Suprapubic skin (tissue), 4 donors: ENCODE measurements at regions not wholly inside any gene's neighbourhood (a gene's known extent, or its start where the extent isn't known, plus 50 kb on each side); places are given as distances from the start of the nearest gene placed in this dataset.

ENCODE experiments used
- DNase-seq, 2 donors: peaks; one replicate each; pipeline ENCODE4 v3.0.0-alpha.2; 2019; ENCODE audit warnings: low spot score in 2 of 2
- H3K27ac ChIP-seq: fragments of 200-600 bp; sonication (generic); one replicate; pipeline ENCODE4 v1.5.1; 2019
- H3K27me3 ChIP-seq: fragments of 200-600 bp; sonication (generic); one replicate; pipeline ENCODE4 v1.5.1; 2019
- H3K36me3 ChIP-seq: fragments of 200-600 bp; sonication (generic); one replicate; pipeline ENCODE4 v1.5.1; 2019
- H3K4me1 ChIP-seq: fragments of 200-600 bp; sonication (generic); one replicate; pipeline ENCODE4 v1.5.1; 2019
- H3K4me3 ChIP-seq: fragments of 200-600 bp; sonication (generic); one replicate; pipeline ENCODE4 v1.5.1; 2019; ENCODE audit warnings: mild to moderate bottlenecking
- H3K9me3 ChIP-seq: fragments of 200-600 bp; sonication (generic); one replicate; pipeline ENCODE4 v1.5.1; 2019
- CTCF ChIP-seq, 2 donors: fragments of 200-600 bp in 1 of 2; fragments of 450-650 bp in 1 of 2; sonication (generic) in 1 of 2; IDR thresholded peaks; one replicate each; pipeline ENCODE4 v1.5.1; 2016 to 2019; ENCODE audit warnings: antibody characterized with exemption in 2 of 2, mild to moderate bottlenecking in 1 of 2, moderate library complexity in 1 of 2
- EP300 ChIP-seq: sonication (generic); formaldehyde crosslinking; IDR thresholded peaks from one replicate; pipeline ENCODE4 v1.6.1; 2017; ENCODE audit warnings: antibody characterized with exemption
- POLR2A ChIP-seq, 2 donors: fragments of 450-650 bp; IDR thresholded peaks; one replicate each; pipeline ENCODE4 v1.6.1; 2017; ENCODE audit warnings: antibody characterized with exemption in 2 of 2, mild to moderate bottlenecking in 2 of 2, moderate library complexity in 2 of 2
- POLR2AphosphoS5 ChIP-seq, 3 donors: sonication (generic); formaldehyde crosslinking; IDR thresholded peaks; one replicate each; pipeline ENCODE4 v1.6.1; 2017; ENCODE audit warnings: antibody characterized with exemption in 3 of 3
- WGBS: methylation state at CpG from one replicate; pipeline ENCODE4 v1.1.5; 2018; 5-methylcytosine and 5-hydroxymethylcytosine counted together

- no peaks in the 10 kb centered on the region for H3K9me3 ChIP-seq
- no peak overlapping the region for H3K4me3 ChIP-seq
- H3K36me3 ChIP-seq: no peaks in the 10 kb centered on the region
- H3K27me3 ChIP-seq: no peaks in the 10 kb centered on the region
- no peak overlapping the region for H3K27ac ChIP-seq
- no peaks in the 10 kb centered on the region for H3K4me1 ChIP-seq
- no peak for DNase-seq
- TF ChIP-seq POLR2A (IDR thresholded peaks at IDR 0.05) (no peak), EP300 (no peak), POLR2AphosphoS5 (IDR thresholded peaks at IDR 0.05) (no peak), CTCF (IDR thresholded peaks at IDR 0.05) (no peak)
- 49% methylated on average over 2 of the region's 2 CpGs for WGBS
Measured at GRCh38 chr4:137200322-137200721, 332.0 kb downstream of the PCDH18 start.

GRCh38 chr4:137198791-137199190 is 333.5 kb downstream of the PCDH18 start:
- H3K4me3 ChIP-seq: no peak overlapping the region
- no peaks in the 10 kb centered on the region for H3K4me1 ChIP-seq
- H3K36me3 ChIP-seq: no peaks in the 10 kb centered on the region
- H3K27me3 ChIP-seq: no peaks in the 10 kb centered on the region
- H3K9me3 ChIP-seq: no peaks in the 10 kb centered on the region
- no peak overlapping the region for H3K27ac ChIP-seq
- no peak for DNase-seq
- 93% methylated on average over 4 of the region's 4 CpGs for WGBS
- no peak for TF ChIP-seq POLR2A (IDR thresholded peaks at IDR 0.05)

- H3K27ac ChIP-seq: no peak overlapping the region
- no peaks in the 10 kb centered on the region for H3K9me3 ChIP-seq
- TF ChIP-seq POLR2AphosphoS5 (IDR thresholded peaks at IDR 0.05): no peak
- no peak for TF ChIP-seq CTCF (IDR thresholded peaks at IDR 0.05)
- no peak for TF ChIP-seq EP300
- no peak for TF ChIP-seq POLR2A (IDR thresholded peaks at IDR 0.05)
- H3K4me1 ChIP-seq: no peaks in the 10 kb centered on the region
- H3K36me3 ChIP-seq: no peaks in the 10 kb centered on the region
- WGBS: 45% methylated on average over 1 of the region's 1 CpG
- H3K27me3 ChIP-seq: no peaks in the 10 kb centered on the region
- DNase-seq: no peak
- no peak overlapping the region for H3K4me3 ChIP-seq
Measured at GRCh38 chr4:137194670-137195069, 337.6 kb downstream of the PCDH18 start.

GRCh38 chr4:137193564-137193963 is 338.7 kb downstream of the PCDH18 start:
- WGBS: 55% methylated on average over 1 of the region's 1 CpG
- TF ChIP-seq POLR2A (IDR thresholded peaks at IDR 0.05): no peak
- Histone ChIP-seq H3K36me3 (no peaks in the 10 kb centered on the region), H3K4me1 (no peaks in the 10 kb centered on the region), H3K4me3 (no peak overlapping the region), H3K27ac (no peak overlapping the region), H3K9me3 (no peaks in the 10 kb centered on the region), H3K27me3 (no peaks in the 10 kb centered on the region)
- no peak for DNase-seq

GRCh38 chr4:137181293-137181899 is 350.9 kb downstream of the PCDH18 start:
- no peaks in the 10 kb centered on the region for H3K4me1 ChIP-seq
- no peak overlapping the region for H3K27ac ChIP-seq
- TF ChIP-seq EP300: no peak
- TF ChIP-seq POLR2A (IDR thresholded peaks at IDR 0.05): no peak
- TF ChIP-seq CTCF (IDR thresholded peaks at IDR 0.05): no peak
- no peak for TF ChIP-seq POLR2AphosphoS5 (IDR thresholded peaks at IDR 0.05)
- no peaks in the 10 kb centered on the region for H3K27me3 ChIP-seq
- 88% methylated on average over 1 of the region's 1 CpG for WGBS
- no peaks in the 10 kb centered on the region for H3K9me3 ChIP-seq
- no peaks in the 10 kb centered on the region for H3K36me3 ChIP-seq
- DNase-seq: no peak
- H3K4me3 ChIP-seq: no peak overlapping the region

- WGBS: 51% methylated on average over 4 of the region's 4 CpGs
- H3K36me3 ChIP-seq: no peaks in the 10 kb centered on the region
- H3K4me1 ChIP-seq: no peaks in the 10 kb centered on the region
- H3K27ac ChIP-seq: no peak overlapping the region
- H3K9me3 ChIP-seq: no peaks in the 10 kb centered on the region
- no peak for TF ChIP-seq EP300
- no peak for TF ChIP-seq POLR2A (IDR thresholded peaks at IDR 0.05)
- TF ChIP-seq POLR2AphosphoS5 (IDR thresholded peaks at IDR 0.05): no peak
- no peak for TF ChIP-seq CTCF (IDR thresholded peaks at IDR 0.05)
- no peak overlapping the region for H3K4me3 ChIP-seq
- no peak for DNase-seq
- no peaks in the 10 kb centered on the region for H3K27me3 ChIP-seq
Measured at GRCh38 chr4:137180349-137180748, 351.9 kb downstream of the PCDH18 start.
